GM18873 (cell line): ENCODE measurements at regions not wholly inside any gene's neighbourhood (a gene's known extent, or its start where the extent isn't known, plus 50 kb on each side); places are given as distances from the start of the nearest gene placed in this dataset.

Source experiments
- ATAC-seq: cut with Tn5 transposase; IDR thresholded peaks from one replicate; pipeline ENCODE4 v1.9.1; 2021; ENCODE audit warnings: mild to moderate bottlenecking, moderate library complexity, moderate number of reproducible peaks; ENCODE audit not compliant: unreplicated experiment, low FRiP score

- ATAC-seq, result no peak
These were observed 55.9 kb upstream of the VWC2 start for GRCh38 chr7:49717547-49717946.

- no peak for ATAC-seq
These were observed 54.7 kb upstream of the VWC2 start for GRCh38 chr7:49718760-49719159.

GRCh38 chr7:49721441-49721840, 52.0 kb upstream of the VWC2 start:
- no peak for ATAC-seq
